Activated CD8-positive, alpha-beta memory T cell treated with anti-CD3 and anti-CD28 coated beads, Interleukin-2, amount 10 ng/mL, durations not matched to agents 7 days and 5 days (primary cell): ENCODE measurements at regions not wholly inside any gene's neighbourhood (a gene's known extent, or its start where the extent isn't known, plus 50 kb on each side); places are given as distances from the start of the nearest gene placed in this dataset.

Experiments
- ATAC-seq: fragments of 150-1000 bp; cut with Tn5 transposase; one replicate; pipeline ENCODE4 v1.10.0; 2021; ENCODE audit warnings: moderate library complexity
- CTCF ChIA-PET: fragments of 350-600 bp; sonication (Branson Sonifier 250); formaldehyde crosslinking; loops from one replicate; lab custom pipeline; 2021; ENCODE audit warnings: antibody characterized with exemption; lab: Charles Lee
- DNase-seq: peaks from one replicate; pipeline ENCODE4 v3.0.0-alpha.2; 2020
- H3K27ac Mint-ChIP-seq: one replicate; pipeline ENCODE4 v1.8.0; 2021; ENCODE audit warnings: mild to moderate bottlenecking, mixed read lengths
- H3K27me3 Mint-ChIP-seq: one replicate; pipeline ENCODE4 v1.8.0; 2021; ENCODE audit warnings: mixed read lengths
- H3K36me3 Mint-ChIP-seq: one replicate; pipeline ENCODE4 v1.8.0; 2021; ENCODE audit warnings: mild to moderate bottlenecking, mixed read lengths
- H3K4me1 Mint-ChIP-seq: one replicate; pipeline ENCODE4 v1.8.0; 2021; ENCODE audit warnings: mixed read lengths
- H3K4me3 Mint-ChIP-seq: one replicate; pipeline ENCODE4 v1.8.0; 2021; ENCODE audit warnings: mild to moderate bottlenecking, moderate library complexity, mixed read lengths
- H3K9me3 Mint-ChIP-seq: one replicate; pipeline ENCODE4 v1.8.0; 2022; ENCODE audit warnings: low read depth, mixed read lengths

DNA sequence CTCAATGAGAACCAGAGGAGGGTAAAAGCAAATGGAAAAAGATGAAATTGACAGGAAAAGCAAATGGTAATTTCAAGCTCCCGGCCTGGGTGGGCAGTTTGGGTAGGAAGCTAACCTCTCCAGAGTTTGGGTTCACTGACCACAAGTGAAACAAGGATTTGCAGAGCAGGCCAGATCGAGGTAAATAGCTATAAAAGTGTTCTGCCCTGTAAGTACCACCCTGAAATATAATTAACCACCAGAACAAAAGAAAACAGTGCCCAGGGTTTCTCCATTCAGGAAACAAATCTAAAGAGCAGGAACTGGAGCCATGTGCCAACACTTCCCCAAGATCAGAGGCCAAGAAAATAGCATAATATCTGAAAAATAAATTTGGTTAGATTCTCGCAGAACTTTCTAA lies 276.7 kb upstream of the MEOX2 start:
- no peak overlapping the region for H3K4me3 Mint-ChIP-seq
- no peaks in the 10 kb centered on the region for H3K36me3 Mint-ChIP-seq
- no peak for DNase-seq
- H3K9me3 Mint-ChIP-seq = peaks cover 4% of the 10 kb centered on the region
- no peaks in the 10 kb centered on the region for H3K4me1 Mint-ChIP-seq
- no peaks in the 10 kb centered on the region for H3K27me3 Mint-ChIP-seq
- CTCF ChIA-PET = no interaction called here
- H3K27ac Mint-ChIP-seq = no peak overlapping the region
- ATAC-seq = no peak

DNA sequence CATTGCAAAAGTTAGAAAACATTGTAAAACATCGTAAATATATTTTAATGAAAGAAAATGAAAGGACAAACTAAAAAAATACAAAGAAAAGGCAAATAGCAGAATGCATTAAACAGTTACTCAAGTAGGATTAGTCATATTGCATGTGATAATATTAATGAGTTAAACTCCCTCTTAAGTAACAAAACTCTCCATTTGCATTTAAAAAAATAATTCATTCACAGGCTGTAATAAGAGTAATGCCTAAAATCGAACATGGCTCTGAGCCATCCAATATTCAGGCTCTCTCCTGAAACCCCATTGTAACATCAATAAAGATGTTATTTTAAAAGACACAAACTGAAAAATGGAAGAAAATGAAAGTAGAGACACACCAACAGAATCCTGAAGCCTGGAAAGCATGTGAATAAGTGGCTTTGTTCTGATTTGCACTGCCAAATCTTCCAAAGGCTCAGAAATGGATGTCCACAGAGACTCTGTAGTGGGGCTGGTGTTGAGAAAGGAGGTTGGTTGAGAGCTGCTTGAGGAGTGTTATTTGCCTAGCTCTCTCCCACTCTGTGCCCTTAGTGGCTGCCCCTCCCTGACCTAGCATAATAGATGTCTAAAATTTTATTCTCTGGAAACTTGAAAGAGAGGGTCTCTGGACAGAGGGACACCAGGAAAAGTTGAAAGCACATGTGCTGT lies 268.3 kb upstream of the MEOX2 start:
- H3K9me3 Mint-ChIP-seq = peaks cover 8% of the 10 kb centered on the region
- no peaks in the 10 kb centered on the region for H3K36me3 Mint-ChIP-seq
- ATAC-seq (no peak), DNase-seq (no peak)
- no peak overlapping the region for H3K27ac Mint-ChIP-seq
- CTCF ChIA-PET = no interaction called here
- H3K4me3 Mint-ChIP-seq = no peak overlapping the region
- H3K4me1 Mint-ChIP-seq = no peaks in the 10 kb centered on the region
- H3K27me3 Mint-ChIP-seq = no peaks in the 10 kb centered on the region

DNA sequence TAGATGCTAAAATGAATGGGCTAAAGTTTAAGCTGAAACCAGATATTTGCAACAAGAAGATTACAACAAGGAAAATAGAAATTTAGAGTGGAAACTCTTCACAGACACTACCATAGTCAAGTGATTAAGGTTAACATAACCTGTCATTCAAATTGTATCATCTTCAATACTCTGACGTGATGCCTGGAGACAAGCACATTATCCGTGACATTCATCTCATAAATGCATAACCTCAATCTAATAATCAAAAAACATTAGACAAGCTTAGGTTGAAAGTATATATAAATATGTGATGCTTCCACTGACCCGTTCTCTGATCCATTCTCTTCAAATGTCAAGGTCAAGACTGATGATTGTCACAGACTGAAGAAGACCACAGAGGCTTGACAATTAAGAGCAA lies 263.8 kb upstream of the MEOX2 start:
- ATAC-seq (no peak), DNase-seq (no peak)
- H3K9me3 Mint-ChIP-seq = peaks cover 2% of the 10 kb centered on the region
- CTCF ChIA-PET = no interaction called here
- H3K4me3 Mint-ChIP-seq = no peak overlapping the region
- no peaks in the 10 kb centered on the region for H3K4me1 Mint-ChIP-seq
- no peak overlapping the region for H3K27ac Mint-ChIP-seq
- H3K27me3 Mint-ChIP-seq = no peaks in the 10 kb centered on the region
- H3K36me3 Mint-ChIP-seq = no peaks in the 10 kb centered on the region

DNA sequence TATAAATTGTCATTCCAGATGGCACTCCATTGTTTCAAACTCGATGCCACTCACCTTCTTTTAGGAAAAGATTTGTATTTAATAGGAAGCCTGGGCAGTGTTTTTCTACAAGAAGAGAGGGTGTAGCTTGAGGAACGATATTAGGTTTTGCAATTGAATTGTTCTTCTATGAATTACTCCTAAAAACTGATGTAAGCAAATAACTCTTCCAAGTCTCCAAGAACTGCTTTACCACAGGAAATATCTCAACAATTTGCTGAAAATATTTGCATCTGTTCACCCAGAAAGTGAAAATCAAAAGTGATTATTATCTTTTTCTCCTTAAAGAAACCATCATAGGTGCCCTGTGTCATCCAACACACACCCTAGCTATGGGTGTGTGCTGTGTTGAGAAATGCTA lies 261.3 kb upstream of the MEOX2 start:
- Mint-ChIP-seq H3K36me3 (no peaks in the 10 kb centered on the region), H3K27ac (no peak overlapping the region), H3K9me3 (peaks cover 2% of the 10 kb centered on the region), H3K4me3 (no peak overlapping the region), H3K4me1 (no peaks in the 10 kb centered on the region), H3K27me3 (no peaks in the 10 kb centered on the region)
- CTCF ChIA-PET = no interaction called here
- DNase-seq (no peak), ATAC-seq (no peak)

DNA sequence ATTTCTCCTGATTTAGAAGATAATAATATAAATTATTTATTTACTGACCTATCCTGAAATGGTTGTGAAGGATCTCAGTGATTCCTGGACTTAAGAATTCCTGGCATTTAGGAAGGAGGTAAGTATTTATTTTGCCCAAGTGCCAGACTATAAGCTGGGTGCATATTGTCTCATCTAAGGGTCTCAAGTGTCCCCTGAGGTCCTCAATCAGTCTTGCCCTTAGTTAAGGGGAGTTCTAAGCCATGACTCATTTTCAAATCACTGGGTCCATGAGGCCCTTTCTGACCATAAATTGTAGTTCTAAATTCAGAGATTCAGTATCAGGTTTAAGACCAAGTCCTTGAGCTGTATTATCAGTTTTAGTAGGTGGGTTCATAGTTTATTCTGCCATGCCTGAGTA lies 251.6 kb upstream of the MEOX2 start:
- Mint-ChIP-seq H3K27me3 (no peaks in the 10 kb centered on the region), H3K27ac (no peak overlapping the region), H3K4me3 (no peak overlapping the region), H3K36me3 (no peaks in the 10 kb centered on the region), H3K9me3 (peaks cover 5% of the 10 kb centered on the region), H3K4me1 (no peaks in the 10 kb centered on the region)
- no peak for ATAC-seq
- CTCF ChIA-PET = no interaction called here
- DNase-seq = no peak

DNA sequence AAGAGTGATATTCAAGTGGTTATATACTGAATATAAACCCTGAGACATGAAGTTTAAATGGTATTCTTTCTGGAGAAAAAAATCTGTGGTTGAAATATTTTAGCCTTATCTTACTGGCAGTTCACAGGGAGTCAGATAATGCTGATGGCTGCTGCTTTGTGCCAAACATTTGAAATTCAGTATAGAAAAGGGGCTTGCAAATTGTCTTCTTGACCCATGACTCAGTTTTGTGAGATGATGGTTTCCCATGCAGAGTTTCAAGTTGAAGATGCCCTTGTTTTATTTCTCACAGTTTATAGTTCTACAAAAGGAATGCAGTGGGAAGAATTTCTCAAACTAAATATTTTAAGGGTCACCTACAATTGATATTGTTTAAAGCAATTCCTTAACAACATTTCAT lies 251.1 kb upstream of the MEOX2 start:
- CTCF ChIA-PET = no interaction called here
- peaks cover 5% of the 10 kb centered on the region for H3K9me3 Mint-ChIP-seq
- H3K27ac Mint-ChIP-seq = no peak overlapping the region
- no peaks in the 10 kb centered on the region for H3K36me3 Mint-ChIP-seq
- H3K27me3 Mint-ChIP-seq = no peaks in the 10 kb centered on the region
- no peaks in the 10 kb centered on the region for H3K4me1 Mint-ChIP-seq
- ATAC-seq (no peak), DNase-seq (no peak)
- H3K4me3 Mint-ChIP-seq = no peak overlapping the region

DNA sequence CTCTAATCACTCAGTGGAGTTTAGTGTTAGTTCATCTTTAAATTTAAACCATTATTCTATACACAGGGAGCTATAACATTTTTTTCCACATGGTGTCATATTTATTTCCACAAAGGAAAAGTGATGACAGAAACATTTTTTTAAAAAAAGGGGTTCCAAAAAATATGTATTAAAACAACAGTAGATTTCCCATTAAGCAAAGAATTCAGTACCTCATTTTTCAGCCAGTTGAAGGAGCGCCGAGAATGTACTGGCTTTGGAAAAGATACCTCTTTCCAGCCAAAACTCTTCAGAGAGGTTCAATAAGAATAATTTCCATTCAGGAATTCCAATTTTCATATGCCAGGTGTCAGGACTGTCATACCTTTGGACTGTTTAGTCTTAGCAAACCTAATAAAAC lies 250.5 kb upstream of the MEOX2 start:
- Mint-ChIP-seq H3K36me3 (no peaks in the 10 kb centered on the region), H3K9me3 (peaks cover 5% of the 10 kb centered on the region), H3K4me3 (no peak overlapping the region), H3K4me1 (no peaks in the 10 kb centered on the region), H3K27ac (no peak overlapping the region), H3K27me3 (no peaks in the 10 kb centered on the region)
- ATAC-seq (no peak), DNase-seq (no peak)
- CTCF ChIA-PET = no interaction called here

DNA sequence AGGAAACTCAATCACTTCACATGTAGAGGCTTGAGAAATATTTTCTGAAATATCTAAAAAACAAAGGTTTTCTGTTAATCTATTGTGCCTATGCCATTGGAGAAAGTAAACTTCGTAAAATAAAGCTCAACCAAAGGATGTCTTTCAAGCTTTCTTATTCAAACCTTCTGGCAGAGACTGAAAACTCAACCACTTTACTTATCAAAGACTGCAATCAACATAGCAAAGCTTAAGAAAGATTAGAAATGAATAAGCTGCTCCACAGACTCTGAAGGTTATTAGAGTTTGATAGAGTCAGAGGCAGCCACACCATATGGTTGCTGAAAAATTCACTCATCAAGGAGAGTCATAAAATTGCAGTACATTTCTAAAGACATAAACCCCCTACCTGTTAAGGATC lies 245.8 kb upstream of the MEOX2 start:
- no peak for DNase-seq
- H3K4me1 Mint-ChIP-seq = no peaks in the 10 kb centered on the region
- peaks cover 2% of the 10 kb centered on the region for H3K9me3 Mint-ChIP-seq
- no peaks in the 10 kb centered on the region for H3K27me3 Mint-ChIP-seq
- CTCF ChIA-PET = no interaction called here
- no peak overlapping the region for H3K27ac Mint-ChIP-seq
- H3K4me3 Mint-ChIP-seq = no peak overlapping the region
- ATAC-seq = no peak
- H3K36me3 Mint-ChIP-seq = no peaks in the 10 kb centered on the region

DNA sequence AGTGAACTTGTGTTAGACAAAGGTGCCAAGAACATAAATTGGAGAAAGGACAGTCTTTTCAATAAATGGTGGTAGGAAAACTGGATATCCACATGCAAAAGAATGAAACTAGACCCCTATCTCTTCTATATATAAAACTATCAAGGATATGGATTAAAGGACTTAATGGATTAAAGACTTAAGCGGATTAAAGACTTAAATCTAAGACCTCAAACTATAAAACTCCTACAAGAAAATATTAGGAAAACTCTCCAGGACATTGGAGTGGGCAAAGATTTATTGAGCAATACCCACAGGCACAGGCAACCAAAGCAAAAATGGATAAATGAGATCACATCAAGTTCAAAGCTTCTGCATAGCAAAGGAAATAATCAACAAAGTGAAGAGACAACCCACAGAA lies 242.9 kb upstream of the MEOX2 start:
- CTCF ChIA-PET = no interaction called here
- no peak for ATAC-seq
- no peaks in the 10 kb centered on the region for H3K27me3 Mint-ChIP-seq
- H3K36me3 Mint-ChIP-seq = no peaks in the 10 kb centered on the region
- no peak overlapping the region for H3K4me3 Mint-ChIP-seq
- no peaks in the 10 kb centered on the region for H3K4me1 Mint-ChIP-seq
- no peak overlapping the region for H3K27ac Mint-ChIP-seq
- no peaks in the 10 kb centered on the region for H3K9me3 Mint-ChIP-seq
- DNase-seq = no peak

DNA sequence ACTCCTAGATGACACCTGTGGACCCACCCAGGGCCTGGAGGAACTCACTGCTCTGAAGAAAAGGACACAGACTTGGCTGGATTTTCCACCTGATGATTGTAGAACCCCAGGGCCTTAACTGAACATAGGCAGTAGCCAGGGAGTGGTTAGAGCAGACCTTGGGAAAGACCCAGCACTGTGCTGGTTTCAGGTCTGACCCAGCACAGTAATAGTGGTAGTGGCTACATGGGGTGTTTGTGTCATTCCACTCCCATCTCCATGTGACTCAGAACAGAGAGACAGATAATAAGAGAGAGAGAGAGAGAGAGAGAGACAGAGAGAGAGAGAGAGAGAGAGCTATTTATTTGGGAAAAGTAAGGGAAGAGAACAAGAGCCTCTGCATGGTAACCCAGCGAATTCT lies 239.1 kb upstream of the MEOX2 start:
- Mint-ChIP-seq H3K9me3 (no peaks in the 10 kb centered on the region), H3K4me3 (no peak overlapping the region), H3K4me1 (no peaks in the 10 kb centered on the region), H3K27ac (no peak overlapping the region), H3K27me3 (no peaks in the 10 kb centered on the region), H3K36me3 (no peaks in the 10 kb centered on the region)
- CTCF ChIA-PET = no interaction called here
- DNase-seq (no peak), ATAC-seq (no peak)

DNA sequence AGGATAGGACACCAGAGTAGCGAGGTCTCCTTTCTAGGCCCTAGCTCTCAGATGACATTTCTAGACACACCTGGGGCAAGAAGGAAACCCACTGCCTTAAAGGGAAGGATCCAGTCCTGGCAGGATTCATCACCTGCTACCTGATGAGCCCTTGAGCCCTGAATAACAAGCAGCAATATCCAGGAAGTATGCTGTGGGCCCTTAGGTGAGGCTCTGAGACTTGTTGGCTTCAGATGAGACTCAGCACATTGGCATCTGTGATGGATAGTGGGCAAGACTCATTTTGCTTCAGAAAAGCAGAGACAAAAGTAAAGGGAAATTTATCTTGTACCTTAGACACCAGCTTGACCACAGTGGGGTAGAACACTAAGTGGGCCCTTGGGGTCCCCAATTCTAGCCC lies 238.4 kb upstream of the MEOX2 start:
- CTCF ChIA-PET = no interaction called here
- Mint-ChIP-seq H3K36me3 (no peaks in the 10 kb centered on the region), H3K27me3 (no peaks in the 10 kb centered on the region), H3K4me1 (no peaks in the 10 kb centered on the region), H3K27ac (no peak overlapping the region), H3K4me3 (no peak overlapping the region), H3K9me3 (no peaks in the 10 kb centered on the region)
- ATAC-seq (no peak), DNase-seq (no peak)

DNA sequence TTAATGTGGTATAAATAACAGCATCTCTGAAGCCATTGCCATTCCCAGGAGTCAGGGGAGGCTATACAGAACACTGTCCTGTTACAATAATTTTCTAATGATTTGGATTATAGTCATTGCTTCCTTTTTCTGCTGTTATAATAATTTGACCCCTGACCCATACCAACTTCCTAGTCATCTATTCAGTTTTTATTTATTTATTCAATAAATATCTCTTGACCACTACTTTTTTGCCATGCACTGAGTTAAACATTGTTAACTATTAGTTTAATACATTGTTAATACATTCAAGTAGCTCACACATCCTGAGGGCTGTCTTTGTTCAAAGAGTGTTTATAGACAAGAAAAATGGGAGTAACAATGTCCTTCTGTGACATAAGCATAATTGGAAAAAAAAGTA lies 235.5 kb upstream of the MEOX2 start:
- no peaks in the 10 kb centered on the region for H3K36me3 Mint-ChIP-seq
- no peaks in the 10 kb centered on the region for H3K4me1 Mint-ChIP-seq
- no peak for ATAC-seq
- CTCF ChIA-PET = no interaction called here
- no peak overlapping the region for H3K27ac Mint-ChIP-seq
- no peaks in the 10 kb centered on the region for H3K9me3 Mint-ChIP-seq
- H3K4me3 Mint-ChIP-seq = no peak overlapping the region
- no peak for DNase-seq
- no peaks in the 10 kb centered on the region for H3K27me3 Mint-ChIP-seq

DNA sequence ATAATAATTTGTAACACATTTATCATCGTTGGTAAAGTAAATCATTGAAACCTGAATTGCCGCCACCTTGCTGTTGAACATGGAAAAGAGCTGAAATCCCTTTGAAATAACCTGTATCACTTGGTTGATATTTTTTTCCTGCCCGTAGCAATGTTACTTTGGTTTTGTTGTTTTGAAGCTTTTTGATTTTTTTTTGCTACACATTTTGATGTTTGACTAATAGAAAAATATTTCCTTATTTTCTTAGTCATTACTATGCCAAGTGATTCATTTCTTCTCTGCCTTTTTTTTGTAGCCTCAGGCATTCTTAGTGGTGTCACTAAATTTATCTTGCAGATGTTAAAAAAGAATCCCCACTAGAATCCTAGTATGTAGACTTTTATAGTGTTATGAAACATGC lies 235.1 kb upstream of the MEOX2 start:
- CTCF ChIA-PET = no interaction called here
- H3K36me3 Mint-ChIP-seq = no peaks in the 10 kb centered on the region
- H3K27ac Mint-ChIP-seq = no peak overlapping the region
- ATAC-seq = no peak
- no peaks in the 10 kb centered on the region for H3K9me3 Mint-ChIP-seq
- no peaks in the 10 kb centered on the region for H3K27me3 Mint-ChIP-seq
- H3K4me3 Mint-ChIP-seq = no peak overlapping the region
- no peaks in the 10 kb centered on the region for H3K4me1 Mint-ChIP-seq
- DNase-seq = no peak

DNA sequence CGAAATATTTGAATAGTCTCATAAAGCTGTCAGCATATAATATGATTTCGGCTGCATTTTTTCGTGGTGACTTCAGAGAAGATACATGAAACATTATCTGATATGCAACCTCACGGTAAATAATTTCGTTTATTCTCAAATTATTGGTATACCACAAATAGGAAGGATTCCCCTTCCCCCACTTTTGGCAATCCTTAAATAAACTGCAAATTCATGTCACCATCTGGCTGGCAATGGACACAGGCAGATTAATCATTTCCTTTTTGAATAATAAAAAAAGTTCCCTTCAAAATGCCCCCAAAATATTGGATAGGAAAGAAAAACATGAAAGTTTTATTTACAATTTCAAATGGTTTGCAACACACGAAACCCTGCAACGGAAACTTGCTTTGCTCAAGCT lies 234.5 kb upstream of the MEOX2 start:
- Mint-ChIP-seq H3K4me3 (no peak overlapping the region), H3K36me3 (no peaks in the 10 kb centered on the region), H3K27me3 (no peaks in the 10 kb centered on the region)

More for the DNA sequence above, 234.5 kb upstream of the MEOX2 start:
- ATAC-seq (no peak), DNase-seq (no peak)
- no peak overlapping the region for H3K27ac Mint-ChIP-seq
- CTCF ChIA-PET = no interaction called here
- H3K9me3 Mint-ChIP-seq = no peaks in the 10 kb centered on the region
- H3K4me1 Mint-ChIP-seq = no peaks in the 10 kb centered on the region
